K562 (cell line): ENCODE measurements at regions not wholly inside any gene's neighbourhood (a gene's known extent, or its start where the extent isn't known, plus 50 kb on each side); places are given as distances from the start of the nearest gene placed in this dataset.

Source experiments
- ATAC-seq: fragments of 200-7000 bp; cut with Tn5 transposase; 3 replicates; pipeline ENCODE4 v1.9.1; 2020; ENCODE audit warnings: moderate library complexity
- BruUV-seq: library from RNA; stranded (reverse); fragments of 400-500 nt; replicated peaks from 2 replicates; lab custom pipeline; 2021; lab: Mats Ljungman, UMichigan
- CTCF ChIA-PET: fragments of 300-600 bp; formaldehyde crosslinking; extraction: SDS; loops from one replicate; lab custom pipeline; 2021; ENCODE audit warnings: low intra/inter-chr PET ratio; lab: Yijun Ruan, JAX
- POLR2A ChIA-PET: fragments of 300-600, 350-650 bp; sonication (Branson Sonifier 250); formaldehyde crosslinking; extraction: SDS; loops from one replicate; lab custom pipeline; 2021; ENCODE audit warnings: antibody characterized with exemption, inconsistent platforms; lab: Yijun Ruan, JAX
- DNase-seq, 4 experiments: peaks; one replicate each; pipeline versions ENCODE4 v3.0.0 to v3.0.0-alpha.2; 2011 to 2018; ENCODE audit warnings: low spot score in 3 of 4, mixed read lengths in 3 of 4; ENCODE audit errors: extremely low read depth in 1 of 4
- FAIRE-seq: peaks from 2 replicates; lab custom pipeline; 2011; peaks lifted over from hg19 to GRCh38; lab: Jason Lieb, UNC
- H2AFZ ChIP-seq: 2 replicates; pipeline ENCODE4 v1.6.0; 2011; ENCODE audit warnings: low read depth, low read length, control low read depth, inconsistent platforms
- H3K27ac ChIP-seq: fragments of 200-600 bp; 3 replicates; pipeline ENCODE4 v1.8.0; 2011; ENCODE audit warnings: low read depth, mild to moderate bottlenecking, control low read depth, inconsistent platforms, low read length, moderate library complexity, mixed read lengths; ENCODE audit errors: extremely low read depth
- H3K27me3 ChIP-seq, 2 experiments: fragments of 300-600 bp in 1 of 2; 2 replicates in 1 of 2; 3 replicates in 1 of 2; pipeline versions ENCODE4 v1.6.0 to v1.8.0; 2011; ENCODE audit warnings: inconsistent platforms in 2 of 2, low read length in 2 of 2, mild to moderate bottlenecking in 1 of 2, mixed read lengths in 1 of 2, moderate library complexity in 1 of 2; ENCODE audit not compliant: control insufficient read depth in 2 of 2, insufficient read depth in 2 of 2
- H3K36me3 ChIP-seq: fragments of 300-600 bp; 3 replicates; pipeline ENCODE4 v1.8.0; 2011; ENCODE audit warnings: mild to moderate bottlenecking, low read length, inconsistent platforms; ENCODE audit not compliant: control insufficient read depth, insufficient read depth
- H3K4me1 ChIP-seq, 2 experiments: fragments of 200-600 bp in 1 of 2; replicated peaks in 1 of 2; 2 replicates in 1 of 2; 3 replicates in 1 of 2; pipeline versions ENCODE4 v1.5.1 to v1.8.0; 2011; ENCODE audit warnings: inconsistent platforms in 2 of 2, low read length in 2 of 2, mild to moderate bottlenecking in 1 of 2, mixed read lengths in 1 of 2, moderate library complexity in 1 of 2; ENCODE audit not compliant: control insufficient read depth in 2 of 2, insufficient read depth in 2 of 2
- H3K4me2 ChIP-seq: 2 replicates; pipeline ENCODE4 v1.6.1; 2011; ENCODE audit warnings: low read length, control low read depth, inconsistent platforms, mixed read lengths; ENCODE audit not compliant: insufficient read depth
- H3K4me3 ChIP-seq: fragments of 200-600 bp; sonication (generic), shearing (Covaris generic); 2 replicates; pipeline ENCODE4 v1.5.1; 2016; ENCODE audit warnings: control low read depth, inconsistent platforms
- H3K79me2 ChIP-seq: fragments of 200-600 bp; 3 replicates; pipeline ENCODE4 v1.8.0; 2011; ENCODE audit warnings: low read length, inconsistent platforms; ENCODE audit not compliant: control insufficient read depth, insufficient read depth
- H3K9ac ChIP-seq, 2 experiments: 2 replicates each; pipeline versions ENCODE4 v1.6.0 to v1.6.1; 2011; ENCODE audit warnings: low read depth in 2 of 2, low read length in 2 of 2, control low read depth in 1 of 2, inconsistent platforms in 1 of 2, mild to moderate bottlenecking in 1 of 2, mixed read lengths in 1 of 2; ENCODE audit not compliant: insufficient read depth in 1 of 2
- H3K9me1 ChIP-seq: one replicate; pipeline ENCODE4 v1.6.0; 2011; ENCODE audit warnings: inconsistent platforms, mild to moderate bottlenecking, low read length, moderate library complexity; ENCODE audit not compliant: control insufficient read depth, insufficient read depth
- H3K9me3 ChIP-seq: replicated peaks from 2 replicates; pipeline ENCODE4 v1.5.1; 2011; ENCODE audit warnings: low read depth, low read length, inconsistent platforms; ENCODE audit not compliant: control insufficient read depth, insufficient read depth
- H4K20me1 ChIP-seq: replicated peaks from 2 replicates; pipeline ENCODE4 v1.6.1; 2011; ENCODE audit warnings: low read length, inconsistent platforms, mixed read lengths; ENCODE audit not compliant: control insufficient read depth, insufficient read depth
- BRCA1 ChIP-seq, 2 experiments: fragments of 450-650 bp in 1 of 2; sonication (generic) in 1 of 2; formaldehyde crosslinking in 1 of 2; IDR thresholded peaks; 2 replicates each; pipeline versions ENCODE4 v1.5.0 to v1.6.1; 2017 to 2020; ENCODE audit warnings: mild to moderate bottlenecking in 1 of 2, missing genetic modification reagents in 1 of 2
- CREB1 ChIP-seq, 2 experiments: sonication (generic) in 1 of 2; formaldehyde crosslinking in 1 of 2; IDR thresholded peaks; 2 replicates each; pipeline versions ENCODE4 v1.6.1 to v1.8.0; 2012 to 2022; ENCODE audit warnings: inconsistent platforms in 1 of 2, mild to moderate bottlenecking in 1 of 2, missing genetic modification reagents in 1 of 2, moderate library complexity in 1 of 2
- IRF9 ChIP-seq: fragments of 450-650 bp; IDR thresholded peaks from 2 replicates; pipeline ENCODE4 v1.6.1; 2016; ENCODE audit warnings: missing biosample characterization, missing genetic modification characterization
- L3MBTL2 ChIP-seq: fragments of 450-650 bp; IDR thresholded peaks from 2 replicates; pipeline ENCODE4 v1.6.1; 2016; ENCODE audit warnings: mild to moderate bottlenecking, moderate library complexity
- MCM7 ChIP-seq, 2 experiments: fragments of 450-650 bp; IDR thresholded peaks; 2 replicates each; pipeline ENCODE4 v1.6.1; 2016 to 2018
- SLC30A9 ChIP-seq: fragments of 250-450 bp; sonication (Bioruptor Pico); IDR thresholded peaks from 2 replicates; pipeline ENCODE4 v1.8.0; 2022; ENCODE audit warnings: mild to moderate bottlenecking, moderate library complexity
- USF1 ChIP-seq: sonication (generic); formaldehyde crosslinking; IDR thresholded peaks from 2 replicates; pipeline ENCODE4 v1.9.0; 2022; ENCODE audit warnings: mild to moderate bottlenecking, missing genetic modification reagents
- ZNF146 ChIP-seq: IDR thresholded peaks from one replicate; pipeline ENCODE4 v1.6.1; 2018; ENCODE audit warnings: missing compliant biosample characterization; ENCODE audit not compliant: unreplicated experiment
- ZNF57 ChIP-seq: fragments of 450-650 bp; formaldehyde crosslinking; IDR thresholded peaks from 2 replicates; pipeline ENCODE4 v1.4.0; 2020; ENCODE audit warnings: mild to moderate bottlenecking, moderate library complexity
- WGBS: fragments of 100-300 bp; shearing (Covaris generic); methylation state at CpG from one replicate; pipeline ENCODE4 v1.1.6; 2016; ENCODE audit warnings: low coverage, mixed read lengths; ENCODE audit not compliant: insufficient coverage; ENCODE audit errors: missing lambda C conversion rate; 5-methylcytosine and 5-hydroxymethylcytosine counted together
- in situ Hi-C: fragments of 300-500 bp; cut with MboI; formaldehyde crosslinking; loops from 4 replicates; pipeline ENCODE4 v1.15.0; 2018; ENCODE audit warnings: inconsistent platforms, mixed read lengths
- intact Hi-C: fragments of 100-400 bp; cut with micrococcal nuclease; formaldehyde crosslinking; loops from 2 replicates; pipeline ENCODE4 v1.14.2; 2022

GRCh38 chr1:94769551-94769950, 50.6 kb upstream of the SLC44A3 start (continued):
- TF ChIP-seq IRF9 (tag) = no peak
- no peak for TF ChIP-seq SLC30A9 (CRISPR knock-in tag)
- TF ChIP-seq ZNF146 (CRISPR knock-in tag) = no peak
- TF ChIP-seq L3MBTL2 = no peak
- TF ChIP-seq ZNF57 (CRISPR knock-in tag) = no peak

- no peaks in the 10 kb centered on the region for H3K79me2 ChIP-seq
- DNase-seq (no peak), ATAC-seq (no peak), FAIRE-seq (no peak)
- no peaks in the 10 kb centered on the region for H3K9me1 ChIP-seq
- H3K27ac ChIP-seq = no peak overlapping the region
- TF ChIP-seq MCM7 (IDR thresholded peaks at IDR 0.05) = no peak
- no peak for TF ChIP-seq BRCA1 (IDR thresholded peaks at IDR 0.05)
- no peak for TF ChIP-seq BRCA1 (CRISPR knock-in tag; IDR thresholded peaks at IDR 0.05)
- no peak for TF ChIP-seq USF1 (CRISPR knock-in tag)
- TF ChIP-seq CREB1 (IDR thresholded peaks at IDR 0.05) = no peak
- TF ChIP-seq CREB1 (CRISPR knock-in tag; IDR thresholded peaks at IDR 0.05) = no peak
- in situ Hi-C loops (no loop called here), intact Hi-C loops (no loop called here)
- no peaks in the 10 kb centered on the region for H3K27me3 ChIP-seq
- POLR2A ChIA-PET = no interaction called here
- H3K4me1 ChIP-seq = no peaks in the 10 kb centered on the region
- H3K4me3 ChIP-seq = no peak overlapping the region
- no TSS peak for BruUV-seq
- no peaks in the 10 kb centered on the region for H3K9me3 ChIP-seq
- H4K20me1 ChIP-seq = no peaks in the 10 kb centered on the region
- CTCF ChIA-PET = no interaction called here
- 0% methylated on average over 4 of the region's 4 CpGs for WGBS
- no peaks in the 10 kb centered on the region for H3K36me3 ChIP-seq
- no peak overlapping the region for H3K9ac ChIP-seq
- H2AFZ ChIP-seq = no peak overlapping the region
- no peak overlapping the region for H3K4me2 ChIP-seq
Measured at GRCh38 chr1:94768036-94768435, 52.1 kb upstream of the SLC44A3 start.
